Stimulated activated CD4-positive, alpha-beta T cell treated with anti-CD3 and anti-CD28 coated beads, Interleukin-2, amount 100 ng/mL, for 24 hours (primary cell): ENCODE measurements at regions not wholly inside any gene's neighbourhood (a gene's known extent, or its start where the extent isn't known, plus 50 kb on each side); places are given as distances from the start of the nearest gene placed in this dataset.
A peak's percentile ranks its signal among the peaks of the same experiment; 100 is the strongest.
"Not testable (repeated sequence)": the region's sequence is repeated elsewhere in the genome, so short reads cannot be mapped to it uniquely, and the experiment has no call there.

Experiments
- DNase-seq, 2 donors: peaks; one replicate each; pipeline ENCODE4 v3.0.0-alpha.2; 2020

- no peak for DNase-seq
Observed at GRCh38 chr7:3138206-3138605, 94.5 kb upstream of the CARD11 start.

- no peak for DNase-seq
Observed at GRCh38 chr7:3138997-3139396, 95.3 kb upstream of the CARD11 start.

GRCh38 chr7:3140834-3141233, 97.2 kb upstream of the CARD11 start:
- no peak for DNase-seq

GRCh38 chr7:3141326-3141725, 97.7 kb upstream of the CARD11 start:
- DNase-seq = no peak

- DNase-seq = no peak
Observed at GRCh38 chr7:3143869-3144775, 100.5 kb upstream of the CARD11 start.

GRCh38 chr7:3144776-3145125, 101.1 kb upstream of the CARD11 start:
- DNase-seq = not testable (repeated sequence)

GRCh38 chr7:3146571-3147226, 103.0 kb upstream of the CARD11 start:
- DNase-seq = no peak

- not testable (repeated sequence) for DNase-seq
Observed at GRCh38 chr7:3148471-3148870, 104.8 kb upstream of the CARD11 start.

GRCh38 chr7:3149231-3149995, 105.7 kb upstream of the CARD11 start:
- DNase-seq = no peak

- no peak for DNase-seq
Observed at GRCh38 chr7:3150027-3150426, 106.4 kb upstream of the CARD11 start.

- no peak for DNase-seq
Observed at GRCh38 chr7:3151784-3152183, 108.1 kb upstream of the CARD11 start.

GRCh38 chr7:3152714-3153113, 109.0 kb upstream of the CARD11 start:
- DNase-seq = no peak

GRCh38 chr7:3153118-3153517, 109.5 kb upstream of the CARD11 start:
- no peak for DNase-seq

- DNase-seq = no peak
Observed at GRCh38 chr7:3154317-3154716, 110.7 kb upstream of the CARD11 start.

GRCh38 chr7:3154881-3155494, 111.3 kb upstream of the CARD11 start:
- peak; percentile 57 to 70 for DNase-seq

- no peak for DNase-seq
Observed at GRCh38 chr7:3156508-3156907, 112.8 kb upstream of the CARD11 start.

- no peak for DNase-seq
Observed at GRCh38 chr7:3157566-3158287, 114.1 kb upstream of the CARD11 start.

GRCh38 chr7:3158341-3158760, 114.7 kb upstream of the CARD11 start:
- no peak for DNase-seq

GRCh38 chr7:3159039-3159438, 115.4 kb upstream of the CARD11 start:
- no peak for DNase-seq

GRCh38 chr7:3159445-3159844, 115.8 kb upstream of the CARD11 start:
- no peak for DNase-seq

GRCh38 chr7:3159926-3160325, 116.3 kb upstream of the CARD11 start:
- DNase-seq = not testable (repeated sequence)

- DNase-seq = peak in 1 of 2 donors; percentile 11
Observed at GRCh38 chr7:3162289-3162688, 118.6 kb upstream of the CARD11 start.
